GM21360 (cell line): ENCODE measurements at regions not wholly inside any gene's neighbourhood (a gene's known extent, or its start where the extent isn't known, plus 50 kb on each side); places are given as distances from the start of the nearest gene placed in this dataset.
"Not testable (repeated sequence)": the region's sequence is repeated elsewhere in the genome, so short reads cannot be mapped to it uniquely, and the experiment has no call there.

Experiments
- ATAC-seq: cut with Tn5 transposase; IDR thresholded peaks from one replicate; pipeline ENCODE4 v1.9.1; 2021; ENCODE audit warnings: mild to moderate bottlenecking, moderate library complexity; ENCODE audit not compliant: unreplicated experiment

DNA sequence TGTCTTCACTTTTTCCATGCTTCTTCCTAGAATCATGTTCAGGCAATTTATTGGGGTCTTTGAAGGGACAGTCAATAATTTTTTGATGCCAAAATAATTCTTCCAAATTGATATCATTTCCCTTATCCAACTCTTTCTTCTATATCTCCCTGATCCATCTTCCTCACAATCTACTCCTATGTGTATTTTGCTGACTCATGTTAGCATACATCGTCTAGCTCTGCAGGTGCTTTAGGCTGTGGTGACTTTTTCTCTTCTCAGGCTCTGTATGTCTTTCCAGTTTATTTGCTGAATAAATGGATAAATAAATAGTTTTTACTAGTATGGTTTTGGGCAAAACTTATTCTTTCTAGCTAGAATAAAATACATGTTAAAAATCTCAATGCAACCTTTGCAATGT, 1650.9 kb upstream of the TMEFF2 start:
- no peak for ATAC-seq

GRCh38 chr2:193843675-193844074, 1648.9 kb upstream of the TMEFF2 start:
- no peak for ATAC-seq

DNA sequence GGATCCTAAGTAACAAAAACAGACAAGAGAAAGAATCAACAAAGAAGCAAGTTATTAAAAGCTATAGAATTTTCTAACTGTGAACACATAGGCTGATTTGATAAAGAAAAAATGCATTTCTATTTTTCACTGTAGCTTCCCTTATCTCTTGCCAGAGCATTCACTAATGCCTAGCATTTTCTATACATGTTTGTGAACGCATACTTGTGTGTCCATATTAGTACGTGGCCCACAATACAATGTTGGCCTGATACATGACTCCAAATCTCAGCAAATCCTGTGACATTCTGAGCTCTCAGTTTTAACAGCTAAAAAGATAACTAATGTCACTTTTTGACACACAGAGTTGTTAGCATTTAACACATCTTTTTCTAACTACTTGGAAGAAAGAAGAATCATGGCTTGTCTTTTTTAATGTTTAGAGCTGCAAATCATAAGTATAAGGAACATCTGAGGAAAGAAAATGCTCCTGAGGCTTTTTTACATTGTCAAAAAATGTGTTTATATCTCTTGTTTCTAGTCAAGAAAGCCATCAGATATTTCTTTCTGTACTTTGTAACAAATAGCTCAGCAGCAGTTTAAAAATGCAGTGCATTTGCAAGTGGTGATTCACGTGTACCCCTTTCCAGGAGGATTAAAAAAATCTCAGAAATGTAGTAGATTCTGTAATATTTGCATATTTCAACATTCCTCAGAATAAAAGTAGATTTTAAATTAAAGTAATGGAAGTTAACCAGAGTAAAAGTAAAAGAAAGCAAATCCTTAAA, 1646.8 kb upstream of the TMEFF2 start:
- ATAC-seq, result no peak

DNA sequence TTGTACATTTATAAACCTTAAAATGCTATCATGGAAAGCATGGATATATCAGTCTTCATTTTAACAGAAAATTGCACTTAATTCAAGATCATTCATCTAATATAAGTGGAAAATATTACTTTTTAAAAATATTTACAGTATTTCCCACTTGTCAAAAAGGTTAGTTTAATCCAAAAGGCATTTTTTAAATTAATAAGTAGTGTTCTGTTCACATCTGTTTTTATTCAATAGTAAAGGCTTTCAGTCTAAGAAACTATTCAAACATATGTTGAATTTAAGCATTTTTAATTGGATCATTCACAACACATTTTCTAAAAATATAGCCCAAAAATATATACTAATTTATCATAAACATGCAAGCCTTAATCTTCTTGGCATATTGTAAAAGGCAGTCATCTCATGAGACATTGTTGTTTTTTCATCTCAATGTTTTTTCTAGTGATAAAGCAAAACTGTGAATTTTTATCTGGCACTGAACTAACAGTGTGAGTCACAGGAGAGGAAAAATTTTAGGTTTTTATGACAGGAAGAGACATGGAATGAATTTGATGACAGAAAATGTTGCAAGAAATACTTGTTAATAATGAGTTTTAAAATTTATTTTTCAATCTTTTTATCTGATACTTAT, 1642.5 kb upstream of the TMEFF2 start:
- no peak for ATAC-seq

DNA sequence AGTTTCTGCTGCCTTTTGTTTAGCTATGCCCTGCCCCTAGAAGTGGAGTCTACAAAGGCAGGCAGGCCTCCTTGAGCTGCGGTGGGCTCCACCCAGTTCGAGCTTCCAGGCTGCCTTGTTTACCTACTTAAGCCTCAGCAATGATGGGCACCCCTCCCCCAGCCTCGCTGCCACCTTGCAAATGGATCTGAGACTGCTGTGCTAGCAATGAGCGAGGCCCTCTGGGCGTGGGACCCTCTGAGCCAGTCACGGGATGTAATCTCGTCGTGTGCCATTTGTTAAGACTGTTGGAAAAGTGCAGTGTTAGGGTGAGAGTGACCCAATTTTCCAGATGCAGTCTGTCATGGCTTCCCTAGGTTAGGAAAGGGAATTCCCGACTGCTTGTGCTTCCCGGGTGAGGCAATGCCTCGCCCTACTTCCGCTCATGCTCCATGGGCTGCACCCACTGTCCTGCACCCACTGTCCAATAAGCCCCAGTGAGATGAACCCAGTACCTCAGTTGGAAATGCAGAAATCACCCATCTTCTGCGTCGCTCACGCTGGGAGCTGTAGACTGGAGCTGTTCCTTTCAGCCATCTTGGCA, 1641.8 kb upstream of the TMEFF2 start:
- not testable (repeated sequence) for ATAC-seq

GRCh38 chr2:193833895-193834294, 1639.2 kb upstream of the TMEFF2 start:
- ATAC-seq, result not testable (repeated sequence)

GRCh38 chr2:193824474-193824873, 1629.7 kb upstream of the TMEFF2 start:
- ATAC-seq, result no peak

DNA sequence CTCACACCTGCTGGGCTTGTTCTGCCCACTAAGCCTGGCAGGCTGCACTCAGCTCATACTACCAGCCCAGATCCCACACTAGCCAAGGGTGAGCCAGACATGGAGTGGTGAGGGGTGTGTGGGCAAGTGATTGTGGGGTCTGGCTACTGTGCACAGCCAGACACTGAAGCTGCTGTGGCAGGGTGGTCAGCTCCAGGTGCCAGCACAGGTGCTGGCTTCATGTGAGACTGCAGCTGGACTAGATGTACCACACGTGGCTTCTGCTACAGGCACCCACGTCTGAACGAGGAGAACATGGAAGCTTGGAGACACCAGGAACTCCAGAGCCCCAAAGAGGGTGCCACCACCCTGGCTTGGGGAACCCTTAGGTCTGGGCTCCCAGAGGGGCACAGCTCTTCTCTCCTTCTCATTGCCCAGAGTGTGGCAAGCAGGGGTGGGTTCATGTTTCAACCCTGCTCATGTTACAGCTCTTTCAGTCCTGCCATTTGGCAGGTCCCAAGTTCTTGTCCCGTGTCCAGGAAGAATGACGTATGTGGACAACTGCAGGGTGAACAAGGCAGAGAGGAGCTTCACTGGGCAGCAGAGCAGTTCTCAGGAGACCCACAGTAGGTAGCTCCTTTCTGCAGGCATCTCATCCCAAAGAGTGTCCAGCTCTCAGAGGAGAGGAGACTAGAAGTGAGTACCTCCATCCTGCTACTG, 1624.2 kb upstream of the TMEFF2 start:
- ATAC-seq, result no peak

DNA sequence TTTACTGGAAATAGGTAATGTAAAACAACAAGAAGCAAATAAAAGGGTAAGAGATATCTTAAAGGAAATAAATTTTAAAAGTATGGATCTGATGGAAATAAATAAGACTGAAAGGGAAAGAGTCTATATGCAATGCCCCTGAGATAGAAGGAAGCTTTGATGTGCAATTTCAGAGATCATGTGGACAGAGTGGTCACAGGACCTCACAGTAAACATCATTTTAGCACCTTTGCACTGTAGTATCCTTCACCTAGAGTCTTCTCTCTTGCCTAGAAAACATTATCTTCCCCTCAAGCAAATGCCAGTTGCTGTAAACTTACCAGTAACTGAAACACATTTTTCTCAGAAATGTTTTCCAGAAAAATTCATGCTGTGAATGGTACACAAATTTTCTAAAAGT, 1621.3 kb upstream of the TMEFF2 start:
- no peak for ATAC-seq

- no peak for ATAC-seq
Measured at GRCh38 chr2:193810533-193810932, 1615.8 kb upstream of the TMEFF2 start.

DNA sequence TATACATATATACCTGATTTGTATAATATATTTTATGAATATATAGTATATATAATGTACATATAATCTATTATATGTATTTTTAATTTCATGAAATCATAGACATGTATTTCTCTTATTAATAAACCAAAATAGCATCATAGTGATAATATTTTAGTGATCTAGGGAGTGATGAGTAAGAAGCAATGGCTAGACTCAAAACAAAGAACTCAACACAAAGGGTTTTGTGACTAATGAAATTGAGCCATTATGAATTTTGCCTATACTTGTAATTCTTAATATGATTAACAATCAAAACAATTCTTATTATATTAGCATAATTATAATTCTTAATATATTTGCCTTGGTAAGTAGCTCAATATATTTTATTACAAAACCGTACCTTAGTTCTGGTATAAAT, 1614.1 kb upstream of the TMEFF2 start:
- no peak for ATAC-seq

- ATAC-seq, result no peak
Measured at GRCh38 chr2:193806088-193806774, 1611.5 kb upstream of the TMEFF2 start.

DNA sequence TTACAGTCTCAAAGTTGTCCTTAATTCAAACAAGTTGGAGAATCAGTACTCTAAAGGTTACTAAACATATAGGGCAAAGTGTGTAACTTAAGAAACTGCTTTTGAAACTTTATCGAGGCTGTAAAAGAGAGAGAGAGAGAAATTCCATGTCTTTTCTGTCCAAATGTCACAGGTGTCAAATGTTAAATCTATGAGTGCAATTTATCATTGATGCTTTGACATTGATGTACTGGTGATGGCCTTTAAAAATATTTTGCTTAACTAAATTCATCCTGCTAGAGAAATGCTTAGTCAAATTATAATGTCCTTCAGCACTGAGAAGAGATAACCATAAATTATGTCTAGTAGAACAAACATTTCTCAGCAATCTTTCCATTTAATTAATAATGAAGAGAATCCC, 1602.1 kb upstream of the TMEFF2 start:
- ATAC-seq, result no peak

- no peak for ATAC-seq
Measured at GRCh38 chr2:193793914-193794313, 1599.2 kb upstream of the TMEFF2 start.

GRCh38 chr2:193783681-193784080, 1588.9 kb upstream of the TMEFF2 start:
- ATAC-seq, result no peak

- ATAC-seq, result no peak
Measured at GRCh38 chr2:193778293-193778692, 1583.6 kb upstream of the TMEFF2 start.

GRCh38 chr2:193776988-193777387, 1582.3 kb upstream of the TMEFF2 start:
- no peak for ATAC-seq

- ATAC-seq, result no peak
Measured at GRCh38 chr2:193774166-193774565, 1579.4 kb upstream of the TMEFF2 start.

- ATAC-seq, result no peak
Measured at GRCh38 chr2:193751299-193751698, 1556.6 kb upstream of the TMEFF2 start.

DNA sequence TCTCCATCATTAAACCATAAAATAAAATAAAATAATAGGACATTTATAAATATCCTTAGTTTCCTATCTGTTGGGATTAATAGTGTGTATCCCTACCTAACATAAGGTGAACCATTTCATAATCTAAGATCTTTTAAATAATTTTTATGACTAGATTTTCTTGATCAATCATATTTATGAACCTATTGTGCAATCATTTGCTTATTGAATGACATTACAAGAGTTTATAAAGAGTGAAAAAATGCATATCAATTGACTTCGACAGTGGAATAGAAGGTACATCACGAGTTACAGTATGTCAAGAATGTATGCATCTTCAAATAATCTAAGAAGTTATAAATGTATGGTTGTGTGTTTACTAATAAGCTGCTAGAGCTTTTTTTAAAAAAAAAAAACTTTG, 1554.8 kb upstream of the TMEFF2 start:
- no peak for ATAC-seq

GRCh38 chr2:193743089-193743488, 1548.4 kb upstream of the TMEFF2 start:
- ATAC-seq, result no peak
